HCT116 (cell line): ENCODE measurements at regions not wholly inside any gene's neighbourhood (a gene's known extent, or its start where the extent isn't known, plus 50 kb on each side); places are given as distances from the start of the nearest gene placed in this dataset.

ENCODE experiments used
- ATAC-seq: fragments of 200-7000 bp; cut with Tn5 transposase; 2 replicates; pipeline ENCODE4 v1.9.1; 2020; ENCODE audit warnings: mild to moderate bottlenecking, moderate library complexity
- BruUV-seq: library from RNA; stranded (reverse); fragments of 400-500 nt; replicated peaks from 2 replicates; lab custom pipeline; 2021; lab: Mats Ljungman, UMichigan
- CTCF ChIA-PET: fragments of 300-600 bp; sonication (Branson Sonifier 250); formaldehyde crosslinking; loops from one replicate; lab custom pipeline; 2021; ENCODE audit warnings: antibody characterized with exemption; lab: Charles Lee
- POLR2A ChIA-PET: fragments of 300-600, 350-600 bp; sonication (Branson Sonifier 250); formaldehyde crosslinking; loops from one replicate; lab custom pipeline; 2021; ENCODE audit warnings: antibody characterized with exemption; lab: Charles Lee
- RAD21 ChIA-PET, 2 experiments: fragments of 300-600 bp; sonication (Branson Sonifier 250); formaldehyde crosslinking; loops; one replicate each; lab custom pipeline; 2023; ENCODE audit warnings: low total read pairs in 2 of 2; ENCODE audit not compliant: uncharacterized antibody in 2 of 2, unreplicated experiment in 2 of 2, low non-redundant PET in 1 of 2; lab: Charles Lee
- DNase-seq: peaks from one replicate; pipeline ENCODE4 v3.0.0-alpha.2; 2010; ENCODE audit warnings: low read depth, low spot score
- H2AFZ ChIP-seq: fragments of 200-600 bp; shearing (Covaris generic), sonication (generic); 2 replicates; pipeline ENCODE4 v1.6.1; 2017; ENCODE audit warnings: low read depth, mixed run types, mixed read lengths, antibody characterized with exemption, low read length; ENCODE audit not compliant: poor library complexity, severe bottlenecking
- H3K27ac ChIP-seq: 2 replicates; pipeline ENCODE4 v1.5.1; 2012; ENCODE audit warnings: low read depth, low read length
- H3K27me3 ChIP-seq: fragments of 200-600 bp; sonication (generic); 2 replicates; pipeline ENCODE4 v1.6.1; 2016; ENCODE audit warnings: mixed run types, low read length, mixed read lengths; ENCODE audit not compliant: insufficient read depth
- H3K36me3 ChIP-seq, 2 experiments: fragments of 200-500 bp in 1 of 2; fragments of 200-600 bp in 1 of 2; sonication (Bioruptor generic) in 1 of 2; sonication (generic) in 1 of 2; 2 replicates each; pipeline versions ENCODE4 v1.5.1 to v1.6.1; 2014 to 2016; ENCODE audit warnings: low read length in 2 of 2, inconsistent platforms in 1 of 2, mixed read lengths in 1 of 2, mixed run types in 1 of 2; ENCODE audit not compliant: insufficient read depth in 2 of 2, control insufficient read depth in 1 of 2
- H3K4me1 ChIP-seq, 2 experiments: fragments of 200-600 bp in 1 of 2; sonication (generic) in 1 of 2; 2 replicates each; pipeline versions ENCODE4 v1.5.1 to v1.6.1; 2012 to 2017; ENCODE audit warnings: low read length in 2 of 2, inconsistent platforms in 1 of 2, mild to moderate bottlenecking in 1 of 2, mixed read lengths in 1 of 2, mixed run types in 1 of 2, moderate library complexity in 1 of 2; ENCODE audit not compliant: insufficient read depth in 2 of 2, control insufficient read depth in 1 of 2
- H3K4me2 ChIP-seq: fragments of 200-600 bp; sonication (generic); 2 replicates; pipeline ENCODE4 v1.6.1; 2017; ENCODE audit warnings: mixed run types, low read length, mixed read lengths
- H3K4me3 ChIP-seq, 2 experiments: fragments of 200-600 bp in 1 of 2; sonication (generic) in 1 of 2; replicated peaks in 1 of 2; 2 replicates each; pipeline ENCODE4 v1.5.1; 2011 to 2016; ENCODE audit warnings: low read length in 2 of 2, control low read depth in 1 of 2, low read depth in 1 of 2, mild to moderate bottlenecking in 1 of 2, mixed read lengths in 1 of 2, mixed run types in 1 of 2
- H3K79me2 ChIP-seq: fragments of 200-600 bp; sonication (generic); 2 replicates; pipeline ENCODE4 v1.6.1; 2017; ENCODE audit warnings: mild to moderate bottlenecking, mixed run types, low read length, moderate library complexity, mixed read lengths; ENCODE audit not compliant: insufficient read depth
- H3K9ac ChIP-seq: fragments of 200-600 bp; sonication (generic); 2 replicates; pipeline ENCODE4 v1.6.1; 2016; ENCODE audit warnings: low read length, mixed read lengths
- H3K9me2 ChIP-seq: fragments of 200-600 bp; sonication (generic), shearing (Covaris generic); 2 replicates; pipeline ENCODE4 v1.6.1; 2017; ENCODE audit warnings: mixed run types, mild to moderate bottlenecking, moderate library complexity; ENCODE audit not compliant: insufficient read depth
- H3K9me3 ChIP-seq, 2 experiments: fragments of 200-500 bp in 1 of 2; fragments of 200-600 bp in 1 of 2; sonication (Bioruptor generic) in 1 of 2; sonication (generic) in 1 of 2; 2 replicates each; pipeline ENCODE4 v1.6.1; 2014 to 2017; ENCODE audit warnings: low read length in 2 of 2, mixed read lengths in 2 of 2, inconsistent platforms in 1 of 2, low read depth in 1 of 2, mild to moderate bottlenecking in 1 of 2, mixed run types in 1 of 2, moderate library complexity in 1 of 2; ENCODE audit not compliant: control insufficient read depth in 1 of 2, insufficient read depth in 1 of 2
- H4K20me1 ChIP-seq: fragments of 200-600 bp; sonication (generic), shearing (Covaris generic); 2 replicates; pipeline ENCODE4 v1.6.1; 2017; ENCODE audit warnings: mixed run types, mild to moderate bottlenecking, moderate library complexity; ENCODE audit not compliant: insufficient read depth
- CEBPB ChIP-seq: IDR thresholded peaks from 2 replicates; pipeline ENCODE4 v1.6.1; 2012; ENCODE audit warnings: low read depth
- CTCF ChIP-seq, 3 experiments: fragments of 200-600 bp in 1 of 3; sonication (generic) in 1 of 3; IDR thresholded peaks in 2 of 3; conservative IDR thresholded peaks in 1 of 3; 2 replicates each; pipeline ENCODE4 v1.5.1; 2012 to 2017; ENCODE audit warnings: low read depth in 2 of 3, low read length in 2 of 3, antibody characterized with exemption in 1 of 3, borderline replicate concordance in 1 of 3, control low read depth in 1 of 3, mild to moderate bottlenecking in 1 of 3, mixed read lengths in 1 of 3, mixed run types in 1 of 3, moderate library complexity in 1 of 3; ENCODE audit not compliant: insufficient read depth in 1 of 3
- EZH2 ChIP-seq: fragments of 200-600 bp; sonication (generic); IDR thresholded peaks from 2 replicates; pipeline ENCODE4 v1.6.1; 2017; ENCODE audit warnings: antibody characterized with exemption, mixed run types
- EZH2phosphoT487 ChIP-seq: fragments of 200-600 bp; IDR thresholded peaks from 2 replicates; pipeline ENCODE4 v1.6.1; 2018; ENCODE audit warnings: antibody characterized with exemption, borderline replicate concordance
- FOSL1 ChIP-seq: IDR thresholded peaks from 2 replicates; pipeline ENCODE4 v1.6.1; 2012; ENCODE audit warnings: low read depth
- MAX ChIP-seq: IDR thresholded peaks from 2 replicates; pipeline ENCODE4 v1.6.1; 2012
- POLR2A ChIP-seq: IDR thresholded peaks from 2 replicates; pipeline ENCODE4 v1.7.0; 2011; ENCODE audit warnings: borderline replicate concordance; ENCODE audit not compliant: insufficient read depth, insufficient read length; ENCODE audit errors: extremely low read depth
- RAD21 ChIP-seq: IDR thresholded peaks from 2 replicates; pipeline ENCODE4 v1.6.1; 2012; ENCODE audit warnings: low read depth, mild to moderate bottlenecking
- REST ChIP-seq: IDR thresholded peaks from 2 replicates; pipeline ENCODE4 v1.6.1; 2012; ENCODE audit warnings: low read depth
- SIN3A ChIP-seq: IDR thresholded peaks from 2 replicates; pipeline ENCODE4 v1.6.1; 2012; ENCODE audit warnings: low read depth
- SP1 ChIP-seq: IDR thresholded peaks from 2 replicates; pipeline ENCODE4 v1.6.1; 2012; ENCODE audit warnings: low read depth
- SRF ChIP-seq: IDR thresholded peaks from 2 replicates; pipeline ENCODE4 v1.6.1; 2012; ENCODE audit warnings: low read depth
- TCF7L2 ChIP-seq: IDR thresholded peaks from 2 replicates; pipeline ENCODE4 v1.7.0; 2011; ENCODE audit warnings: borderline replicate concordance, inconsistent platforms; ENCODE audit not compliant: insufficient read depth, insufficient read length; ENCODE audit errors: extremely low read depth
- YY1 ChIP-seq: IDR thresholded peaks from 2 replicates; pipeline ENCODE4 v1.6.1; 2011; ENCODE audit warnings: low read length, low read depth, moderate library complexity, mild to moderate bottlenecking; ENCODE audit not compliant: insufficient replicate concordance; ENCODE audit errors: extremely low read depth
- ZBTB33 ChIP-seq: IDR thresholded peaks from 2 replicates; pipeline ENCODE4 v1.6.1; 2011; ENCODE audit warnings: mild to moderate bottlenecking, low read length, moderate library complexity; ENCODE audit not compliant: insufficient replicate concordance; ENCODE audit errors: extremely low read depth
- ZNF274 ChIP-seq: fragments of 200-500 bp; sonication (Bioruptor generic); IDR thresholded peaks from 2 replicates; pipeline ENCODE4 v1.6.1; 2014; ENCODE audit warnings: mild to moderate bottlenecking, low read depth, low read length, inconsistent platforms
- intact Hi-C: fragments of 100-400 bp; cut with micrococcal nuclease; formaldehyde crosslinking; loops from 2 replicates; pipeline ENCODE4 v1.10.0; 2022
- TF ChIP-seq, protein P1 (sequence below): IDR thresholded peaks from 2 replicates; pipeline ENCODE4 v1.6.1; 2012

GRCh38 chr12:127411166-127411915 lies 855.6 kb upstream of the TMEM132C start:
- Histone ChIP-seq H3K27me3 (no peaks in the 10 kb centered on the region), H4K20me1 (no peaks in the 10 kb centered on the region), H3K36me3 (no peaks in the 10 kb centered on the region), H3K79me2 (no peaks in the 10 kb centered on the region), H3K27ac (no peak overlapping the region), H3K4me3 (no peak overlapping the region), H3K4me2 (no peak overlapping the region), H3K9ac (no peak overlapping the region), H3K9me3 (no peaks in the 10 kb centered on the region), H3K9me2 (no peaks in the 10 kb centered on the region), H2AFZ (no peak overlapping the region), H3K4me1 (no peaks in the 10 kb centered on the region)
- DNase-seq (no peak), ATAC-seq (no peak)
- CTCF ChIA-PET: no interaction called here
- RAD21 ChIA-PET: no interaction called here
- BruUV-seq: no TSS peak
- POLR2A ChIA-PET: no interaction called here
- intact Hi-C loops: no loop called here
- TF ChIP-seq SRF: no peak
- TF ChIP-seq POLR2A: no peak
- TF ChIP-seq TCF7L2: no peak
- TF ChIP-seq EZH2: no peak
- no peak for TF ChIP-seq FOSL1
- no peak for TF ChIP-seq SP1
- no peak for TF ChIP-seq CTCF (IDR thresholded peaks at IDR 0.05 in 2 of 3, conservative IDR thresholded peaks at IDR 0.05 in 1 of 3; ENCODE audit: borderline replicate concordance in 1 of 3, insufficient read depth in 1 of 3, low read depth in 2 of 3, low read length in 2 of 3)
- no peak for TF ChIP-seq EZH2phosphoT487
- no peak for TF ChIP-seq REST
- TF ChIP-seq YY1: no peak
- TF ChIP-seq MAX: no peak
- no peak for TF ChIP-seq ZNF274
- no peak for TF ChIP-seq CEBPB
- TF ChIP-seq ZBTB33: no peak
- TF ChIP-seq, protein P1, sequence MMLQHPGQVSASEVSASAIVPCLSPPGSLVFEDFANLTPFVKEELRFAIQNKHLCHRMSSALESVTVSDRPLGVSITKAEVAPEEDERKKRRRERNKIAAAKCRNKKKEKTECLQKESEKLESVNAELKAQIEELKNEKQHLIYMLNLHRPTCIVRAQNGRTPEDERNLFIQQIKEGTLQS: no peak
- no peak for TF ChIP-seq SIN3A
- TF ChIP-seq RAD21: no peak
